Mammary epithelial cell (primary cell): ENCODE measurements at regions not wholly inside any gene's neighbourhood (a gene's known extent, or its start where the extent isn't known, plus 50 kb on each side); places are given as distances from the start of the nearest gene placed in this dataset.

Experiments used
- CTCF ChIP-seq, 2 donors: IDR thresholded peaks in 1 of 2; conservative IDR thresholded peaks in 1 of 2; 2 replicates each; pipeline ENCODE4 v1.5.1; 2011 to 2012; ENCODE audit warnings: inconsistent platforms in 2 of 2, low read length in 2 of 2, mild to moderate bottlenecking in 2 of 2, control low read depth in 1 of 2, low read depth in 1 of 2; ENCODE audit not compliant: insufficient read depth in 1 of 2; ENCODE audit errors: extremely low read depth in 1 of 2
- EZH2 ChIP-seq: IDR thresholded peaks from 2 replicates; pipeline ENCODE4 v1.6.1; 2012; ENCODE audit warnings: low read length, inconsistent platforms, borderline replicate concordance

- TF ChIP-seq CTCF (conservative IDR thresholded peaks at IDR 0.05 in 1 of 2, IDR thresholded peaks at IDR 0.05 in 1 of 2; ENCODE audit: extremely low read depth in 1 of 2, insufficient read depth in 1 of 2, low read depth in 1 of 2, low read length in 2 of 2) (peak; percentile 24 to 46), EZH2 (no peak)
These were observed 302.0 kb upstream of the MIR17HG start for GRCh38 chr13:91045351-91046034.
